ENCODE measurements at regions not wholly inside any gene's neighbourhood (a gene's known extent, or its start where the extent isn't known, plus 50 kb on each side); places are given as distances from the start of the nearest gene placed in this dataset.

DNA sequence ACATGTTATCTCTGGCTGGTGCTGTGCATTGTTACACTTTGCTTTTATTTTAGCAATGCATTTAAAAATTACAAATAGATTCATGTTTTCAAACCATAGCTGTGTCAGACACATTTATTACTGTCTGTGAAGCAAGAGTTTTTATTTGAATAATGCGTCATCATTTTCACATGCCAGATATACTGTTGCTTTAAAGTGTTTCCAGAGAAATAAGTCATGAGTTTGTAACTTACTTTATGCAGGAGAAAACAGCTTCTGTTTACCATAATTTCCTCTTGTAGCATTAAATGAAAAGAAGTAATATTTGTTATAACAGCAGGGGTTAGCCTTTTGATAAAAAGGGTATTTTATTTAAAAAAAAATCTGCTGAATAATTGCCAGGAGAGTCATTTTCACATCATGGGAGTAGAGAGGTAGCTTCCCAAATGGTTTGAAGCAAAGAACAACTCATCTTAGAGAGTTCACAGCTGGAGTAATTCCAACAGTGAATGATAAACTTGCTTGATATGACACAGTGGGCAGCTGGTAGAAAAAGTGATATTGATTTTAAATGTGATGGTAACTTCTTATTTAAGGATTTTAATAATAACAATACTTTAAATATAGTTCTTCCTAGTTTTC is 1274.5 kb upstream of the CRIM1 start:
- no peak overlapping the region for H3K4me3 ChIP-seq (ENCODE audit: low read length)
- DNase-seq (ENCODE audit: low read depth): no peak
- TF ChIP-seq, protein P1, sequence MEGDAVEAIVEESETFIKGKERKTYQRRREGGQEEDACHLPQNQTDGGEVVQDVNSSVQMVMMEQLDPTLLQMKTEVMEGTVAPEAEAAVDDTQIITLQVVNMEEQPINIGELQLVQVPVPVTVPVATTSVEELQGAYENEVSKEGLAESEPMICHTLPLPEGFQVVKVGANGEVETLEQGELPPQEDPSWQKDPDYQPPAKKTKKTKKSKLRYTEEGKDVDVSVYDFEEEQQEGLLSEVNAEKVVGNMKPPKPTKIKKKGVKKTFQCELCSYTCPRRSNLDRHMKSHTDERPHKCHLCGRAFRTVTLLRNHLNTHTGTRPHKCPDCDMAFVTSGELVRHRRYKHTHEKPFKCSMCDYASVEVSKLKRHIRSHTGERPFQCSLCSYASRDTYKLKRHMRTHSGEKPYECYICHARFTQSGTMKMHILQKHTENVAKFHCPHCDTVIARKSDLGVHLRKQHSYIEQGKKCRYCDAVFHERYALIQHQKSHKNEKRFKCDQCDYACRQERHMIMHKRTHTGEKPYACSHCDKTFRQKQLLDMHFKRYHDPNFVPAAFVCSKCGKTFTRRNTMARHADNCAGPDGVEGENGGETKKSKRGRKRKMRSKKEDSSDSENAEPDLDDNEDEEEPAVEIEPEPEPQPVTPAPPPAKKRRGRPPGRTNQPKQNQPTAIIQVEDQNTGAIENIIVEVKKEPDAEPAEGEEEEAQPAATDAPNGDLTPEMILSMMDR (conservative IDR thresholded peaks at IDR 0.05; ENCODE audit: low read length): no peak

DNA sequence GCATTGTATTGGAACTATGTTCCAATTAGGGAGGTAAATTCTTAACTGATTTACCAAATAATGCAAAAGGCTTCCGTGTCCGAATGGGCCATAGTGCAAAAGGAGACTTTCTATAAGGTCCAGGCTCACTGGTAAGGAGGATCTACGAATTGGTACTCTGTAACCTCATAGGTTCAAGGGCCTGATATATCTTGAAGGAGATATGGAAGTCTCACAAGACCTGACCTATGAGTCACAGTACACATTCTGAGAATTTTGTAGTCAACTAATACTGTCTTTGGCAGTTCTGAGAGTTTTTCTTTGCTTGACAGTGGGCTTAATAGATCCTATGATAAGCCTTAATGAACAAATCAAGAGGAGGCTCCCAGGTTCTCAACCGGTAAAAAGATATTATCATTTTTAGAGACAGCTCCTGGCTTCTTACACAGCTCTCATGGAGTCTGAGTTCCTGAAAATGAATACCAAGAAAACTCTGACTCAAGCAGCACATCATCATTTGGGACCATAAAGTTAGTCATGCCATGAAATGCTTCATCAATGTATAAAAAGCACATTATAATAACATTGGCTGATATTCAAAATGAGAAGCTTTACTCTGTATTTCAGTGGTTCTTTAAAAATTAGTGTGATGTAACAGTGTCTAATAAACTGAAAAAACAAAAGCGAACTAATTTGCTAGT is 1275.2 kb upstream of the CRIM1 start:
- TF ChIP-seq, protein P1 (conservative IDR thresholded peaks at IDR 0.05; ENCODE audit: low read length): no peak
- no peak overlapping the region for H3K4me3 ChIP-seq (ENCODE audit: low read length)
- no peak for DNase-seq (ENCODE audit: low read depth)

DNA sequence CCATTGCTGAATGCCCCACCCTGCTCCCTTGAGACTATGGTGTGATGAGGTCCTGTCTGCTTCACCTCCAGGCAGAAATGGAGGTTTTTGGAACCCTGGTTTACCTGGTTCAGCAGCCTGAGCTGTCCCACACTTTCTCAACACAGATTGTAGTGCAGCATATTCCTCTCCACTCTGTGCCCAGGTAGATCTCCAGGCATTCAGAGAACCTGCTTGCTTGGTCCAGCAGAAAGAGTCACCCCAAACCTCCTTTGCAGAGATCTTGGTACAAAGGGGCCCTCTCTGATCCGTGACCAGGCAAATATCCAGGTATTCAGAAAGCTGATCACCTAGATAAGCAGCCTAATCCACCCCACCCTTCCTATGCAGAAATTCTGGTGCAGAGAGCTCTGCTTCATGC is 1288.2 kb upstream of the CRIM1 start:
- H3K4me3 ChIP-seq (ENCODE audit: low read length): no peak overlapping the region
- TF ChIP-seq, protein P1 (conservative IDR thresholded peaks at IDR 0.05; ENCODE audit: low read length): no peak
- no peak for DNase-seq (ENCODE audit: low read depth)

DNA sequence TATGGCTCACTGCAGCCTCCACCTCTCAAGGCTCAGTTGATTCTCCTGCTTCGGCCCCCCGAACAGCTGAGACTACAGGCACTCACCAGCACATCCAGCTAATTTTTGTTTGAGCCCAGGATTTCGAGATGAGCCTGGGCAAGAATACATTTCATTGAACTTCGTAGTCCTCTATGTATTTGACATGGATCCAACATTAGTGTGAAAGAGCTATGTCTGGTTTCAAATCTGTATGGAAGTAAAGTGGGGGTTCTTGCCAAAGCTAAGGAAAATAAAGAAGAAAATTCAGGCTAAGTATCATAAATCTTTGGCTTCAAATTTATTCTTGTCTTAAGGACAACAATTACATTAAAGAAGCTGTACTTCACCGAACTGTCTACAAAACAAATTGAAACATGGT is 1291.7 kb upstream of the CRIM1 start:
- no peak for DNase-seq (ENCODE audit: low read depth)
- no peak overlapping the region for H3K4me3 ChIP-seq (ENCODE audit: low read length)
- TF ChIP-seq, protein P1 (conservative IDR thresholded peaks at IDR 0.05; ENCODE audit: low read length): no peak

DNA sequence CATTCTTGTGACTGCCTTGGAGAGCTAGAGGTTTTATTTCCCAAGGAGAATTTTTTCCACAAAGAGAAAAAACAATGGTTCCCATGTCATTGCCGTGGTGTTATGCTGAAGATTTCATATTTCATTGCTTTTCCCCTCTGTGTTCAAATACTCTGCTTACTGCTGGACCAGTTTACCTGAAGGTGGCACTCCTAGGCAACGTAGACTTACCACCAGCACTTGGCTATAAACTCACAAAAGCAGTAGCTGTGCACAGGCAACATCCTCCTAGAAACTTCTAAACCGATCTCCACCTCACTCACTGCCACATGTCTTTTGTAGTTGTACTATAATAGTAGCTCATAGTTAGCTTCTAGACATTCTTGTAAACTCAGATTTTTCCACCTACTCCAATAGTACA is 1319.7 kb upstream of the CRIM1 start:
- DNase-seq (ENCODE audit: low read depth): no peak
- TF ChIP-seq, protein P1 (conservative IDR thresholded peaks at IDR 0.05; ENCODE audit: low read length): no peak
- H3K4me3 ChIP-seq (ENCODE audit: low read length): no peak overlapping the region

DNA sequence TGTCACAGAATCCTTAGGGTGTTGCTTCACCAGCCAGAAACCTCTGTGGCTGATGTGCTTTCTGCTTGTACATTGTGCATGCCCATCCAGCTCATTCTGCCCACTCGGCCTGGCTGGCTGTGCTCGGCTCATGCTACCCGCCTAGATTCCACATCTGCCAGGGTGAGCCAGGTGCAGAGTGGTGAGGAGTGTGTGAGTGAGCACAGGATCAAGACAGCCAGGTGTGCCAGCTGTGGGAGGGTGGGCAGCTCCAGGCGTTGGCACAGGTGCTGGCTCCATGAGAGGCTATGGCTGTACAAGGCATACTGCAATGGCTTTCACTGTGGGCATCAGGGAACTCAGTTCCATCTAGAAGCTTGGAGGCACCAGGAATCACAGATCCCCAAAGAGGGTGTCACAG is 1321.8 kb upstream of the CRIM1 start:
- DNase-seq (ENCODE audit: low read depth): no peak
- no peak overlapping the region for H3K4me3 ChIP-seq (ENCODE audit: low read length)
- TF ChIP-seq, protein P1 (conservative IDR thresholded peaks at IDR 0.05; ENCODE audit: low read length): no peak

DNA sequence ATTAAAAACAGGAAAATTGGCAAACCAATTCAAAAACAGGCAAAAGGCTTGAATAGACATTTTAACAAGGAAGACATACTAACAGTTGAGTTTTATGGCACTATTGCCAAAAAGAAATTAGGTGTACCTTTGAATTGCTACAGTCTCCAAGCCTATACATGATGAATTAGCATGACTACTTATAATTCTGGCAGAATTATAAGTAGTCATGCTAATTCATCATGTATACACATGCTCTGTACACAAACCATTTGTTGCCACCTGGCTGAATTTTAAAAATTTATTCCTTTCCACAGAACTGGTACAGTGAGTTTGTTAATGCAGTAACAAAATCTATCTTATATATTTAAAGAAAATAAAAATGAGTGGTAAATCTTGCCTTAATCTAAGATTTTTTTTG is 1332.0 kb upstream of the CRIM1 start:
- no peak for DNase-seq (ENCODE audit: low read depth)
- no peak overlapping the region for H3K4me3 ChIP-seq (ENCODE audit: low read length)

More for the DNA sequence above, 1332.0 kb upstream of the CRIM1 start:
- TF ChIP-seq, protein P1 (conservative IDR thresholded peaks at IDR 0.05; ENCODE audit: low read length): no peak

All from AG10803 (cell line).